HCT116 (cell line): ENCODE measurements at regions not wholly inside any gene's neighbourhood (a gene's known extent, or its start where the extent isn't known, plus 50 kb on each side); places are given as distances from the start of the nearest gene placed in this dataset.

ENCODE experiments used
- ATAC-seq: fragments of 200-7000 bp; cut with Tn5 transposase; 2 replicates; pipeline ENCODE4 v1.9.1; 2020; ENCODE audit warnings: mild to moderate bottlenecking, moderate library complexity
- BruUV-seq: library from RNA; stranded (reverse); fragments of 400-500 nt; replicated peaks from 2 replicates; lab custom pipeline; 2021; lab: Mats Ljungman, UMichigan
- CTCF ChIA-PET: fragments of 300-600 bp; sonication (Branson Sonifier 250); formaldehyde crosslinking; loops from one replicate; lab custom pipeline; 2021; ENCODE audit warnings: antibody characterized with exemption; lab: Charles Lee
- POLR2A ChIA-PET: fragments of 300-600, 350-600 bp; sonication (Branson Sonifier 250); formaldehyde crosslinking; loops from one replicate; lab custom pipeline; 2021; ENCODE audit warnings: antibody characterized with exemption; lab: Charles Lee
- RAD21 ChIA-PET, 2 experiments: fragments of 300-600 bp; sonication (Branson Sonifier 250); formaldehyde crosslinking; loops; one replicate each; lab custom pipeline; 2023; ENCODE audit warnings: low total read pairs in 2 of 2; ENCODE audit not compliant: uncharacterized antibody in 2 of 2, unreplicated experiment in 2 of 2, low non-redundant PET in 1 of 2; lab: Charles Lee
- DNase-seq: peaks from one replicate; pipeline ENCODE4 v3.0.0-alpha.2; 2010; ENCODE audit warnings: low read depth, low spot score
- H2AFZ ChIP-seq: fragments of 200-600 bp; shearing (Covaris generic), sonication (generic); 2 replicates; pipeline ENCODE4 v1.6.1; 2017; ENCODE audit warnings: low read depth, mixed run types, mixed read lengths, antibody characterized with exemption, low read length; ENCODE audit not compliant: poor library complexity, severe bottlenecking
- H3K27ac ChIP-seq: 2 replicates; pipeline ENCODE4 v1.5.1; 2012; ENCODE audit warnings: low read depth, low read length
- H3K27me3 ChIP-seq: fragments of 200-600 bp; sonication (generic); 2 replicates; pipeline ENCODE4 v1.6.1; 2016; ENCODE audit warnings: mixed run types, low read length, mixed read lengths; ENCODE audit not compliant: insufficient read depth
- H3K36me3 ChIP-seq, 2 experiments: fragments of 200-500 bp in 1 of 2; fragments of 200-600 bp in 1 of 2; sonication (Bioruptor generic) in 1 of 2; sonication (generic) in 1 of 2; 2 replicates each; pipeline versions ENCODE4 v1.5.1 to v1.6.1; 2014 to 2016; ENCODE audit warnings: low read length in 2 of 2, inconsistent platforms in 1 of 2, mixed read lengths in 1 of 2, mixed run types in 1 of 2; ENCODE audit not compliant: insufficient read depth in 2 of 2, control insufficient read depth in 1 of 2
- H3K4me1 ChIP-seq, 2 experiments: fragments of 200-600 bp in 1 of 2; sonication (generic) in 1 of 2; 2 replicates each; pipeline versions ENCODE4 v1.5.1 to v1.6.1; 2012 to 2017; ENCODE audit warnings: low read length in 2 of 2, inconsistent platforms in 1 of 2, mild to moderate bottlenecking in 1 of 2, mixed read lengths in 1 of 2, mixed run types in 1 of 2, moderate library complexity in 1 of 2; ENCODE audit not compliant: insufficient read depth in 2 of 2, control insufficient read depth in 1 of 2
- H3K4me2 ChIP-seq: fragments of 200-600 bp; sonication (generic); 2 replicates; pipeline ENCODE4 v1.6.1; 2017; ENCODE audit warnings: mixed run types, low read length, mixed read lengths
- H3K4me3 ChIP-seq, 2 experiments: fragments of 200-600 bp in 1 of 2; sonication (generic) in 1 of 2; replicated peaks in 1 of 2; 2 replicates each; pipeline ENCODE4 v1.5.1; 2011 to 2016; ENCODE audit warnings: low read length in 2 of 2, control low read depth in 1 of 2, low read depth in 1 of 2, mild to moderate bottlenecking in 1 of 2, mixed read lengths in 1 of 2, mixed run types in 1 of 2
- H3K79me2 ChIP-seq: fragments of 200-600 bp; sonication (generic); 2 replicates; pipeline ENCODE4 v1.6.1; 2017; ENCODE audit warnings: mild to moderate bottlenecking, mixed run types, low read length, moderate library complexity, mixed read lengths; ENCODE audit not compliant: insufficient read depth
- H3K9ac ChIP-seq: fragments of 200-600 bp; sonication (generic); 2 replicates; pipeline ENCODE4 v1.6.1; 2016; ENCODE audit warnings: low read length, mixed read lengths
- H3K9me2 ChIP-seq: fragments of 200-600 bp; sonication (generic), shearing (Covaris generic); 2 replicates; pipeline ENCODE4 v1.6.1; 2017; ENCODE audit warnings: mixed run types, mild to moderate bottlenecking, moderate library complexity; ENCODE audit not compliant: insufficient read depth
- H3K9me3 ChIP-seq, 2 experiments: fragments of 200-500 bp in 1 of 2; fragments of 200-600 bp in 1 of 2; sonication (Bioruptor generic) in 1 of 2; sonication (generic) in 1 of 2; 2 replicates each; pipeline ENCODE4 v1.6.1; 2014 to 2017; ENCODE audit warnings: low read length in 2 of 2, mixed read lengths in 2 of 2, inconsistent platforms in 1 of 2, low read depth in 1 of 2, mild to moderate bottlenecking in 1 of 2, mixed run types in 1 of 2, moderate library complexity in 1 of 2; ENCODE audit not compliant: control insufficient read depth in 1 of 2, insufficient read depth in 1 of 2
- H4K20me1 ChIP-seq: fragments of 200-600 bp; sonication (generic), shearing (Covaris generic); 2 replicates; pipeline ENCODE4 v1.6.1; 2017; ENCODE audit warnings: mixed run types, mild to moderate bottlenecking, moderate library complexity; ENCODE audit not compliant: insufficient read depth
- CTCF ChIP-seq, 3 experiments: fragments of 200-600 bp in 1 of 3; sonication (generic) in 1 of 3; IDR thresholded peaks in 2 of 3; conservative IDR thresholded peaks in 1 of 3; 2 replicates each; pipeline ENCODE4 v1.5.1; 2012 to 2017; ENCODE audit warnings: low read depth in 2 of 3, low read length in 2 of 3, antibody characterized with exemption in 1 of 3, borderline replicate concordance in 1 of 3, control low read depth in 1 of 3, mild to moderate bottlenecking in 1 of 3, mixed read lengths in 1 of 3, mixed run types in 1 of 3, moderate library complexity in 1 of 3; ENCODE audit not compliant: insufficient read depth in 1 of 3
- ELF1 ChIP-seq: IDR thresholded peaks from 2 replicates; pipeline ENCODE4 v1.6.1; 2012; ENCODE audit warnings: low read depth, borderline replicate concordance
- EZH2 ChIP-seq: fragments of 200-600 bp; sonication (generic); IDR thresholded peaks from 2 replicates; pipeline ENCODE4 v1.6.1; 2017; ENCODE audit warnings: antibody characterized with exemption, mixed run types
- JUND ChIP-seq: IDR thresholded peaks from 2 replicates; pipeline ENCODE4 v1.6.1; 2012
- POLR2AphosphoS5 ChIP-seq: IDR thresholded peaks from 2 replicates; pipeline ENCODE4 v1.6.1; 2011; ENCODE audit warnings: mild to moderate bottlenecking, low read depth, low read length, moderate library complexity
- REST ChIP-seq: IDR thresholded peaks from 2 replicates; pipeline ENCODE4 v1.6.1; 2012; ENCODE audit warnings: low read depth
- SIN3A ChIP-seq: IDR thresholded peaks from 2 replicates; pipeline ENCODE4 v1.6.1; 2012; ENCODE audit warnings: low read depth
- SRF ChIP-seq: IDR thresholded peaks from 2 replicates; pipeline ENCODE4 v1.6.1; 2012; ENCODE audit warnings: low read depth
- ZNF274 ChIP-seq: fragments of 200-500 bp; sonication (Bioruptor generic); IDR thresholded peaks from 2 replicates; pipeline ENCODE4 v1.6.1; 2014; ENCODE audit warnings: mild to moderate bottlenecking, low read depth, low read length, inconsistent platforms
- intact Hi-C: fragments of 100-400 bp; cut with micrococcal nuclease; formaldehyde crosslinking; loops from 2 replicates; pipeline ENCODE4 v1.10.0; 2022
- TF ChIP-seq, protein P1 (sequence below): IDR thresholded peaks from 2 replicates; pipeline ENCODE4 v1.6.1; 2011; ENCODE audit warnings: mild to moderate bottlenecking, low read length, moderate library complexity; ENCODE audit not compliant: insufficient replicate concordance; ENCODE audit errors: extremely low read depth

- Histone ChIP-seq H3K36me3 (no peaks in the 10 kb centered on the region), H3K9me2 (no peaks in the 10 kb centered on the region), H3K4me3 (no peak overlapping the region), H3K4me2 (no peak overlapping the region), H3K27me3 (no peaks in the 10 kb centered on the region), H2AFZ (no peak overlapping the region), H3K79me2 (no peaks in the 10 kb centered on the region), H3K4me1 (no peaks in the 10 kb centered on the region), H3K9me3 (peaks cover 0 to 11% of the 10 kb centered on the region in 2 experiments; a peak in 2 of 4 replicates), H3K9ac (no peak overlapping the region), H4K20me1 (no peaks in the 10 kb centered on the region), H3K27ac (no peak overlapping the region)
- no TSS peak for BruUV-seq
- ATAC-seq = no peak
- no peak for DNase-seq
- TF ChIP-seq JUND (no peak), POLR2AphosphoS5 (no peak), ZNF274 (no peak), SRF (no peak), SIN3A (no peak), ELF1 (no peak), CTCF (IDR thresholded peaks at IDR 0.05 in 2 of 3, conservative IDR thresholded peaks at IDR 0.05 in 1 of 3; ENCODE audit: borderline replicate concordance in 1 of 3, insufficient read depth in 1 of 3, low read depth in 2 of 3, low read length in 2 of 3) (no peak), EZH2 (no peak), REST (no peak)
- TF ChIP-seq, protein P1, sequence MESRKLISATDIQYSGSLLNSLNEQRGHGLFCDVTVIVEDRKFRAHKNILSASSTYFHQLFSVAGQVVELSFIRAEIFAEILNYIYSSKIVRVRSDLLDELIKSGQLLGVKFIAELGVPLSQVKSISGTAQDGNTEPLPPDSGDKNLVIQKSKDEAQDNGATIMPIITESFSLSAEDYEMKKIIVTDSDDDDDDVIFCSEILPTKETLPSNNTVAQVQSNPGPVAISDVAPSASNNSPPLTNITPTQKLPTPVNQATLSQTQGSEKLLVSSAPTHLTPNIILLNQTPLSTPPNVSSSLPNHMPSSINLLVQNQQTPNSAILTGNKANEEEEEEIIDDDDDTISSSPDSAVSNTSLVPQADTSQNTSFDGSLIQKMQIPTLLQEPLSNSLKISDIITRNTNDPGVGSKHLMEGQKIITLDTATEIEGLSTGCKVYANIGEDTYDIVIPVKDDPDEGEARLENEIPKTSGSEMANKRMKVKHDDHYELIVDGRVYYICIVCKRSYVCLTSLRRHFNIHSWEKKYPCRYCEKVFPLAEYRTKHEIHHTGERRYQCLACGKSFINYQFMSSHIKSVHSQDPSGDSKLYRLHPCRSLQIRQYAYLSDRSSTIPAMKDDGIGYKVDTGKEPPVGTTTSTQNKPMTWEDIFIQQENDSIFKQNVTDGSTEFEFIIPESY = no peak
- ChIA-PET POLR2A (no interaction called here), CTCF (no interaction called here), RAD21 (no interaction called here)
- intact Hi-C loops = no loop called here
These were observed 1231.6 kb upstream of the GYPC start for GRCh38 chr2:125424266-125424785.
